A549 (cell line): ENCODE measurements at regions not wholly inside any gene's neighbourhood (a gene's known extent, or its start where the extent isn't known, plus 50 kb on each side); places are given as distances from the start of the nearest gene placed in this dataset.

Source experiments
- HOXB5 ChIP-seq: fragments of 250-450 bp; sonication (Bioruptor Pico); IDR thresholded peaks from 2 replicates; pipeline ENCODE4 v1.5.0; 2020; ENCODE audit warnings: mild to moderate bottlenecking, moderate library complexity
- POLR2A ChIP-seq: IDR thresholded peaks from 2 replicates; pipeline ENCODE4 v1.6.1; 2012; ENCODE audit warnings: mild to moderate bottlenecking, low read length
- RARB ChIP-seq: fragments of 250-450 bp; sonication (Bioruptor Pico); IDR thresholded peaks from 2 replicates; pipeline ENCODE4 v1.8.0; 2021; ENCODE audit warnings: mild to moderate bottlenecking, moderate library complexity
- SMC3 ChIP-seq: fragments of >200 bp; sonication (Bioruptor Twin); formaldehyde crosslinking; IDR thresholded peaks from 3 replicates; pipeline ENCODE4 v1.6.1; 2018; ENCODE audit warnings: inconsistent platforms
- ZSCAN20 ChIP-seq: fragments of 250-450 bp; sonication (Bioruptor Pico); IDR thresholded peaks from 2 replicates; pipeline ENCODE4 v1.8.0; 2022; ENCODE audit warnings: mild to moderate bottlenecking, moderate library complexity
- TF ChIP-seq, protein P1 (sequence below): fragments of >200 bp; sonication (Bioruptor Twin); formaldehyde crosslinking; IDR thresholded peaks from 3 replicates; pipeline ENCODE4 v1.5.1; 2016

DNA sequence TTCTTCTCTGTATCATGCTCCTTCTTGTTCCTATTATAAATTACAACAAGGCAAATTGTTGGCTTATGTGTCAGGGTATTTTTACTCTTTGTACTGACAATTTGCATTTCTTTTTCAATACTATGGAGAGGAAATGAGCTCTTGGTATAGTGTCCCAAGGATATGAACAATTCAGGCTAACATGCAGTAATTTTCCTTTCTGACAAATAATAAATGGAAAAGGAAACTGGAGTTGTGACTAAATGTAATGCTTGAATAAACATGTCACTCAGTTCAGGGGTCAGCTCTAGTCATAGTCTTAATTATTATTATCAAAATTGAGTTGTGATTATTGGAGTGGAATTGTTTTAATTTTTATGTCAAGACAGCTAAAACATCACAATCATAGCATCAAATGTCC lies 256.0 kb upstream of the ZPLD1 start:
- TF ChIP-seq SMC3 (no peak), HOXB5 (CRISPR knock-in tag) (no peak), POLR2A (no peak), RARB (CRISPR knock-in tag) (no peak), ZSCAN20 (CRISPR knock-in tag) (no peak)
- TF ChIP-seq, protein P1, sequence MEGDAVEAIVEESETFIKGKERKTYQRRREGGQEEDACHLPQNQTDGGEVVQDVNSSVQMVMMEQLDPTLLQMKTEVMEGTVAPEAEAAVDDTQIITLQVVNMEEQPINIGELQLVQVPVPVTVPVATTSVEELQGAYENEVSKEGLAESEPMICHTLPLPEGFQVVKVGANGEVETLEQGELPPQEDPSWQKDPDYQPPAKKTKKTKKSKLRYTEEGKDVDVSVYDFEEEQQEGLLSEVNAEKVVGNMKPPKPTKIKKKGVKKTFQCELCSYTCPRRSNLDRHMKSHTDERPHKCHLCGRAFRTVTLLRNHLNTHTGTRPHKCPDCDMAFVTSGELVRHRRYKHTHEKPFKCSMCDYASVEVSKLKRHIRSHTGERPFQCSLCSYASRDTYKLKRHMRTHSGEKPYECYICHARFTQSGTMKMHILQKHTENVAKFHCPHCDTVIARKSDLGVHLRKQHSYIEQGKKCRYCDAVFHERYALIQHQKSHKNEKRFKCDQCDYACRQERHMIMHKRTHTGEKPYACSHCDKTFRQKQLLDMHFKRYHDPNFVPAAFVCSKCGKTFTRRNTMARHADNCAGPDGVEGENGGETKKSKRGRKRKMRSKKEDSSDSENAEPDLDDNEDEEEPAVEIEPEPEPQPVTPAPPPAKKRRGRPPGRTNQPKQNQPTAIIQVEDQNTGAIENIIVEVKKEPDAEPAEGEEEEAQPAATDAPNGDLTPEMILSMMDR = no peak
